SK-N-SH treated with all-trans-retinoic acid at 6 μM for 48 hours (cell line): ENCODE measurements at regions not wholly inside any gene's neighbourhood (a gene's known extent, or its start where the extent isn't known, plus 50 kb on each side); places are given as distances from the start of the nearest gene placed in this dataset.
"Not testable (repeated sequence)": the region's sequence is repeated elsewhere in the genome, so short reads cannot be mapped to it uniquely, and the experiment has no call there.

ENCODE experiments used
- ATAC-seq: fragments of 200-7000 bp; cut with Tn5 transposase; 3 replicates; pipeline ENCODE4 v1.9.1; 2020; ENCODE audit warnings: mild to moderate bottlenecking, moderate library complexity
- ARNTL ChIP-seq: fragments of 450-650 bp; formaldehyde crosslinking; IDR thresholded peaks from 2 replicates; pipeline ENCODE4 v1.5.0; 2020; ENCODE audit warnings: low read depth, mild to moderate bottlenecking, moderate library complexity, borderline replicate concordance
- BACH2 ChIP-seq: fragments of 250-450 bp; sonication (Bioruptor Pico); IDR thresholded peaks from 2 replicates; pipeline ENCODE4 v1.9.0; 2021; ENCODE audit warnings: mild to moderate bottlenecking, borderline replicate concordance
- ESRRG ChIP-seq: fragments of 250-450 bp; sonication (Bioruptor Pico); IDR thresholded peaks from 2 replicates; pipeline ENCODE4 v1.6.1; 2021; ENCODE audit warnings: mild to moderate bottlenecking
- GLIS3 ChIP-seq: fragments of 250-450 bp; sonication (Bioruptor Pico); IDR thresholded peaks from 2 replicates; pipeline ENCODE4 v1.5.0; 2020; ENCODE audit warnings: mild to moderate bottlenecking, moderate library complexity
- ISL1 ChIP-seq: fragments of 250-450 bp; sonication (Bioruptor Pico); IDR thresholded peaks from 2 replicates; pipeline ENCODE4 v2.1.2; 2022; ENCODE audit warnings: mild to moderate bottlenecking, moderate library complexity
- SNAI2 ChIP-seq: fragments of 250-450 bp; sonication (Bioruptor Pico); IDR thresholded peaks from 2 replicates; pipeline ENCODE4 v1.5.0; 2020; ENCODE audit warnings: mild to moderate bottlenecking, moderate library complexity
- TCF4 ChIP-seq: fragments of 250-450 bp; sonication (Bioruptor Pico); IDR thresholded peaks from 2 replicates; pipeline ENCODE4 v1.8.0; 2021; ENCODE audit warnings: mild to moderate bottlenecking, moderate library complexity, borderline replicate concordance
- TOX ChIP-seq: fragments of 250-450 bp; sonication (Bioruptor Pico); IDR thresholded peaks from 2 replicates; pipeline ENCODE4 v1.8.0; 2021; ENCODE audit warnings: mild to moderate bottlenecking, moderate library complexity, borderline replicate concordance
- ZC3H10 ChIP-seq: fragments of 250-450 bp; sonication (Bioruptor Pico); IDR thresholded peaks from 2 replicates; pipeline ENCODE4 v1.5.1; 2021; ENCODE audit warnings: mild to moderate bottlenecking, moderate library complexity
- ZFP3 ChIP-seq: fragments of 250-450 bp; sonication (Bioruptor Pico); IDR thresholded peaks from 2 replicates; pipeline ENCODE4 v1.5.0; 2020; ENCODE audit warnings: mild to moderate bottlenecking, moderate library complexity
- ZFP30 ChIP-seq: fragments of 450-650 bp; formaldehyde crosslinking; IDR thresholded peaks from 2 replicates; pipeline ENCODE4 v1.5.0; 2022; ENCODE audit warnings: mild to moderate bottlenecking, moderate library complexity
- ZNF565 ChIP-seq: fragments of 450-650 bp; formaldehyde crosslinking; conservative IDR thresholded peaks from 2 replicates; pipeline ENCODE4 v1.5.0; 2020; ENCODE audit warnings: low read depth, mild to moderate bottlenecking, moderate library complexity
- ZNF8 ChIP-seq: fragments of 450-650 bp; formaldehyde crosslinking; IDR thresholded peaks from 2 replicates; pipeline ENCODE4 v1.5.0; 2020; ENCODE audit warnings: mild to moderate bottlenecking, moderate library complexity
- TF ChIP-seq, protein P1 (sequence below): fragments of 250-450 bp; sonication (Bioruptor Pico); IDR thresholded peaks from 2 replicates; pipeline ENCODE4 v1.5.0; 2020; ENCODE audit warnings: mild to moderate bottlenecking, moderate library complexity
- TF ChIP-seq, protein P2 (sequence below): fragments of 250-450 bp; sonication (Bioruptor Pico); IDR thresholded peaks from 2 replicates; pipeline ENCODE4 v1.8.0; 2020; ENCODE audit warnings: mild to moderate bottlenecking, moderate library complexity, borderline replicate concordance
- TF ChIP-seq, protein P3 (sequence below): fragments of 250-450 bp; sonication (Bioruptor Pico); IDR thresholded peaks from 2 replicates; pipeline ENCODE4 v1.5.1; 2021; ENCODE audit warnings: mild to moderate bottlenecking, moderate library complexity
- TF ChIP-seq, protein P4 (sequence below): fragments of 250-450 bp; sonication (Bioruptor Pico); IDR thresholded peaks from 2 replicates; pipeline ENCODE4 v1.8.0; 2021; ENCODE audit warnings: low read depth, mild to moderate bottlenecking, moderate library complexity, borderline replicate concordance

DNA sequence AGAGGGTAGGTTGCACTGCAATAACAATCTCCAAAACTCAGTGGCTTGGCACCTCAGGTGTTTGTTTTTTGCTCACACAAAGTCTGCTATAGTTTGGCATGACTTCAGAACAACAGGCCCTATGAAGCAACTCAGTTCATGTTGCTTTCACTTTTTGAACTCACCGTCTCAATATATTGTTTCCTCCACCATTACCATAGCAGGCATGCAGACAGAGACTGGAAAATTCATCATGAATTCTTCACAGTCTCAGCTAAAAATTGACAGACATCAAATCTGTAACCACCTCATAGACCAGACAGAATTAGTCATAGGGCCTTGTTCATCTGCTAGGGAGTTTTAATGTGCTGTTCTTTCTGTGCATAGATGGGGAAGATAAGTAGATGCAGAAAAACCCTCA lies 161.4 kb upstream of the POU1F1 start:
- no peak for ATAC-seq
- TF ChIP-seq ZNF565 (CRISPR knock-in tag) (no peak), ZNF8 (CRISPR knock-in tag) (no peak), BACH2 (CRISPR knock-in tag) (no peak), ARNTL (CRISPR knock-in tag) (no peak), ISL1 (CRISPR knock-in tag) (no peak), TOX (CRISPR knock-in tag) (no peak), ESRRG (no peak), SNAI2 (CRISPR knock-in tag) (no peak)
- TF ChIP-seq, protein P1, sequence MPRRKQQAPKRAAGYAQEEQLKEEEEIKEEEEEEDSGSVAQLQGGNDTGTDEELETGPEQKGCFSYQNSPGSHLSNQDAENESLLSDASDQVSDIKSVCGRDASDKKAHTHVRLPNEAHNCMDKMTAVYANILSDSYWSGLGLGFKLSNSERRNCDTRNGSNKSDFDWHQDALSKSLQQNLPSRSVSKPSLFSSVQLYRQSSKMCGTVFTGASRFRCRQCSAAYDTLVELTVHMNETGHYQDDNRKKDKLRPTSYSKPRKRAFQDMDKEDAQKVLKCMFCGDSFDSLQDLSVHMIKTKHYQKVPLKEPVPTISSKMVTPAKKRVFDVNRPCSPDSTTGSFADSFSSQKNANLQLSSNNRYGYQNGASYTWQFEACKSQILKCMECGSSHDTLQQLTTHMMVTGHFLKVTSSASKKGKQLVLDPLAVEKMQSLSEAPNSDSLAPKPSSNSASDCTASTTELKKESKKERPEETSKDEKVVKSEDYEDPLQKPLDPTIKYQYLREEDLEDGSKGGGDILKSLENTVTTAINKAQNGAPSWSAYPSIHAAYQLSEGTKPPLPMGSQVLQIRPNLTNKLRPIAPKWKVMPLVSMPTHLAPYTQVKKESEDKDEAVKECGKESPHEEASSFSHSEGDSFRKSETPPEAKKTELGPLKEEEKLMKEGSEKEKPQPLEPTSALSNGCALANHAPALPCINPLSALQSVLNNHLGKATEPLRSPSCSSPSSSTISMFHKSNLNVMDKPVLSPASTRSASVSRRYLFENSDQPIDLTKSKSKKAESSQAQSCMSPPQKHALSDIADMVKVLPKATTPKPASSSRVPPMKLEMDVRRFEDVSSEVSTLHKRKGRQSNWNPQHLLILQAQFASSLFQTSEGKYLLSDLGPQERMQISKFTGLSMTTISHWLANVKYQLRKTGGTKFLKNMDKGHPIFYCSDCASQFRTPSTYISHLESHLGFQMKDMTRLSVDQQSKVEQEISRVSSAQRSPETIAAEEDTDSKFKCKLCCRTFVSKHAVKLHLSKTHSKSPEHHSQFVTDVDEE (CRISPR knock-in tag): no peak
- TF ChIP-seq, protein P2, sequence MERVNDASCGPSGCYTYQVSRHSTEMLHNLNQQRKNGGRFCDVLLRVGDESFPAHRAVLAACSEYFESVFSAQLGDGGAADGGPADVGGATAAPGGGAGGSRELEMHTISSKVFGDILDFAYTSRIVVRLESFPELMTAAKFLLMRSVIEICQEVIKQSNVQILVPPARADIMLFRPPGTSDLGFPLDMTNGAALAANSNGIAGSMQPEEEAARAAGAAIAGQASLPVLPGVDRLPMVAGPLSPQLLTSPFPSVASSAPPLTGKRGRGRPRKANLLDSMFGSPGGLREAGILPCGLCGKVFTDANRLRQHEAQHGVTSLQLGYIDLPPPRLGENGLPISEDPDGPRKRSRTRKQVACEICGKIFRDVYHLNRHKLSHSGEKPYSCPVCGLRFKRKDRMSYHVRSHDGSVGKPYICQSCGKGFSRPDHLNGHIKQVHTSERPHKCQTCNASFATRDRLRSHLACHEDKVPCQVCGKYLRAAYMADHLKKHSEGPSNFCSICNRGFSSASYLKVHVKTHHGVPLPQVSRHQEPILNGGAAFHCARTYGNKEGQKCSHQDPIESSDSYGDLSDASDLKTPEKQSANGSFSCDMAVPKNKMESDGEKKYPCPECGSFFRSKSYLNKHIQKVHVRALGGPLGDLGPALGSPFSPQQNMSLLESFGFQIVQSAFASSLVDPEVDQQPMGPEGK: no peak
- TF ChIP-seq, protein P3, sequence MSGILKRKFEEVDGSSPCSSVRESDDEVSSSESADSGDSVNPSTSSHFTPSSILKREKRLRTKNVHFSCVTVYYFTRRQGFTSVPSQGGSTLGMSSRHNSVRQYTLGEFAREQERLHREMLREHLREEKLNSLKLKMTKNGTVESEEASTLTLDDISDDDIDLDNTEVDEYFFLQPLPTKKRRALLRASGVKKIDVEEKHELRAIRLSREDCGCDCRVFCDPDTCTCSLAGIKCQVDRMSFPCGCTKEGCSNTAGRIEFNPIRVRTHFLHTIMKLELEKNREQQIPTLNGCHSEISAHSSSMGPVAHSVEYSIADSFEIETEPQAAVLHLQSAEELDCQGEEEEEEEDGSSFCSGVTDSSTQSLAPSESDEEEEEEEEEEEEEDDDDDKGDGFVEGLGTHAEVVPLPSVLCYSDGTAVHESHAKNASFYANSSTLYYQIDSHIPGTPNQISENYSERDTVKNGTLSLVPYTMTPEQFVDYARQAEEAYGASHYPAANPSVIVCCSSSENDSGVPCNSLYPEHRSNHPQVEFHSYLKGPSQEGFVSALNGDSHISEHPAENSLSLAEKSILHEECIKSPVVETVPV (CRISPR knock-in tag): no peak
- TF ChIP-seq, protein P4, sequence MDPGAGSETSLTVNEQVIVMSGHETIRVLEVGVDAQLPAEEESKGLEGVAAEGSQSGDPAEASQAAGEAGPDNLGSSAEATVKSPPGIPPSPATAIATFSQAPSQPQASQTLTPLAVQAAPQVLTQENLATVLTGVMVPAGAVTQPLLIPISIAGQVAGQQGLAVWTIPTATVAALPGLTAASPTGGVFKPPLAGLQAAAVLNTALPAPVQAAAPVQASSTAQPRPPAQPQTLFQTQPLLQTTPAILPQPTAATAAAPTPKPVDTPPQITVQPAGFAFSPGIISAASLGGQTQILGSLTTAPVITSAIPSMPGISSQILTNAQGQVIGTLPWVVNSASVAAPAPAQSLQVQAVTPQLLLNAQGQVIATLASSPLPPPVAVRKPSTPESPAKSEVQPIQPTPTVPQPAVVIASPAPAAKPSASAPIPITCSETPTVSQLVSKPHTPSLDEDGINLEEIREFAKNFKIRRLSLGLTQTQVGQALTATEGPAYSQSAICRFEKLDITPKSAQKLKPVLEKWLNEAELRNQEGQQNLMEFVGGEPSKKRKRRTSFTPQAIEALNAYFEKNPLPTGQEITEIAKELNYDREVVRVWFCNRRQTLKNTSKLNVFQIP (CRISPR knock-in tag): no peak

DNA sequence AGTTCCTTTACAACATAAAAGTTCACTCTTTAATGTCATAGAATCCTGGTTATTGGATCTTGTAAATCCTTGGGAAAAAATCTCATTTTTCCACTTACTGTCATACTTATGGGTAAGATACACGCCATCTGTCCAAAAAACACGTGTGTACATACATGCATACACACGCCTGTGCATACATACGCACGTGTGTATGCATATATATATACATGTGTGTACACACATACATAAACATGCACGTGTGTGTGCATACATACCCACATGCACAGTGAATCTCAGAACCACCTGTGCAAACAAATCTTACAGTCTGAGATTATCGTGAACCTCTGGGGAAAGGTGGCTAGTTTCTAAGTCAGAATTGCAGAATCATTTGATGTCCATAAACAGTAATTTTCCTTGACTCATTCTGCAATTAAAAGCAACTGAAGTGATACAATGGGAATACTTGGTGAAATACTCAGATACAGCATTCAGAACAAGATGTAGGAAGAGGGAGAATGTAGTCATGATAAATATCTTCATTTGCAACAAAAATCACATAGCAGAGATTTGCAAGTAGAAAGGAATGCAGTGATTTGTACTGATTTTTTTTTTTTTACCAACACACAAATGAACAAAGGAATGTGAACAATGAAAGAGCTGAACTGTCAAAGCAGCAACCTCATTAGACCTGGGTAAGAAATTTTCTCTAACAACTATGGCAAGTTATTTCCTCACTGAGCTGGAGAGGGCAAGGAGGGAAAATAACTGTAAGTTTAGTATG lies 160.6 kb upstream of the POU1F1 start:
- ATAC-seq: no peak; the same call in 2 of the 3 replicates
- TF ChIP-seq TCF4 (CRISPR knock-in tag) (no peak), ZFP3 (CRISPR knock-in tag) (no peak), ZNF565 (CRISPR knock-in tag) (no peak), ZNF8 (CRISPR knock-in tag) (no peak)
- TF ChIP-seq, all 23 proteins: peak for 0

DNA sequence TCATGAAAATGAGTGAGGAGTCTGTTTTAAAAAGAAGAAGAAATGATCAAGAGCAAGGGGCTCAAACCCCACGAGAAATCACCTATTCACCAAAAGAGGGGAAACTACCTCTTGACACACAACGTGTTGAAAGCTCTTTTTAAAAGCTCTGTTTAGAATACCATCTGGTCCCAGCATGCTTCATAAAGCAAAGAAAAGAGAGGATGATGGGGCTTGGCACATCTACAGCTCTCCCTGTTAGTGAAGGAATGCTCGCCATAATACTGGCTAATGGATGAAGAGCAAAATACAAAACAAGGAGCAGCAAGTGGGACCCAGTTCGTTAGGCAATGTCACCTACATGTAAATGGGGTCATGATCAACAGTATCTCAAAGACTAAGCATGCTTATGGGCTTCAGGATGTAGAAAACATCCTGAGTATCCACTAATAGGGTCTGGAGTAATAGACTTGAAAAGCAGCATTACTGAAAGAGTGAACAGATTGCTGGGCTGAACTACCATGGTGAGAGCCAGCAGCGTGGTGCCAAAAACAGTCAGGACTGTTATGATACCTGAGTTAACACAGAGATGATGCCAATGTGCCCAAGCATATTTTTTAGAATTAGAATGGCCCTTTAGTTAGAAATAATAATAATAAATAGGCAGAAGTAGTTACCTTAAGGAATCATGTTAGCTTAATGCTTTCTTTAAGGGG lies 159.7 kb upstream of the POU1F1 start:
- no peak for ATAC-seq
- TF ChIP-seq ZNF8 (CRISPR knock-in tag): no peak
- no peak for TF ChIP-seq ZFP30 (CRISPR knock-in tag)
- no peak for TF ChIP-seq ZNF565 (CRISPR knock-in tag)
- no peak for TF ChIP-seq GLIS3 (CRISPR knock-in tag)
- no peak for TF ChIP-seq ZFP3 (CRISPR knock-in tag)
- no peak for TF ChIP-seq ISL1 (CRISPR knock-in tag)
- no peak for TF ChIP-seq TCF4 (CRISPR knock-in tag)
- TF ChIP-seq ZC3H10: no peak
- TF ChIP-seq SNAI2 (CRISPR knock-in tag): no peak
- TF ChIP-seq ESRRG: no peak
- TF ChIP-seq, protein P3 (CRISPR knock-in tag): no peak

DNA sequence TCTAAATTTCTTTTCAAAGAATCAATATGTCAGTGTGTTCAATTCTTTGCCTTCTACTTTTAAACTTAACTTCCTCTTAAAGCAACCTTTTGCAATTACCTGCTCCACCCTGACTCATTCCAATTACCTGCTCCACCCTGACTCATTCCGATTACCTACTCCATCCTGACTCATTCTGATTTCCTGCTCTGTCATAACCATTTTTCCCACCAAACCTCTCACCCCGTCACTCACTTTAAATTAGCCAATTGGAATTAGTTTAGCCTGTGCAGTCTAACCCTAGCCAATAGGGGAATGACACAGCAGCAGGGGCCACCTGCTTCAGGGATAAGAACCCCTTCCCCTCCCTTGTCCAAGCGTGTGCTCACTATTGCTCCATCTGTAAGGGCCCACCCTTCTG lies 157.1 kb upstream of the POU1F1 start:
- not testable (repeated sequence) for ATAC-seq
